ENCODE measurements at regions not wholly inside any gene's neighbourhood (a gene's known extent, or its start where the extent isn't known, plus 50 kb on each side); places are given as distances from the start of the nearest gene placed in this dataset.

- Mint-ChIP-seq H3K9me3 (peaks cover 43% of the 10 kb centered on the region), H3K36me3 (ENCODE audit: low read depth) (peaks cover 11% of the 10 kb centered on the region), H3K4me3 (no peak overlapping the region), H3K27ac (no peak overlapping the region), H3K4me1 (peaks cover 5% of the 10 kb centered on the region), H3K27me3 (peaks cover 90% of the 10 kb centered on the region)
- no peak for DNase-seq
- intact Hi-C loops (cut with micrococcal nuclease), result loop anchor here (5.0 to 10.0 kb wide), 2 partner anchors 41 to 1097 kb away; no protein-coding TSS in a partner anchor
Observed at GRCh38 chr6:28771401-28772267, 152.2 kb downstream of the TRIM27 start.

- peaks cover 88% of the 10 kb centered on the region for H3K27me3 Mint-ChIP-seq
- peak overlapping the region; percentile 81 for H3K27ac Mint-ChIP-seq
- H3K4me3 Mint-ChIP-seq, result peak overlapping the region; percentile 28
- H3K9me3 Mint-ChIP-seq, result peaks cover 36% of the 10 kb centered on the region
- no peak for DNase-seq
- intact Hi-C loops (cut with micrococcal nuclease), result loop anchor here (5.0 to 10.0 kb wide), 2 partner anchors 40 to 1098 kb away; no protein-coding TSS in a partner anchor
- H3K4me1 Mint-ChIP-seq, result peaks cover 5% of the 10 kb centered on the region
- peaks cover 11% of the 10 kb centered on the region for H3K36me3 Mint-ChIP-seq (ENCODE audit: low read depth)
Observed at GRCh38 chr6:28772480-28773381, 151.1 kb downstream of the TRIM27 start.

- Mint-ChIP-seq H3K9me3 (peaks cover 40% of the 10 kb centered on the region), H3K4me1 (peaks cover 5% of the 10 kb centered on the region), H3K36me3 (ENCODE audit: low read depth) (peaks cover 11% of the 10 kb centered on the region), H3K27me3 (peaks cover 88% of the 10 kb centered on the region), H3K4me3 (no peak overlapping the region), H3K27ac (peak overlapping the region; percentile 56)
- DNase-seq, result no peak
- intact Hi-C loops (cut with micrococcal nuclease), result loop anchor here (2.0 to 10.0 kb wide), 3 partner anchors 38 to 1484 kb away; no protein-coding TSS in a partner anchor
Observed at GRCh38 chr6:28774292-28775051, 149.3 kb downstream of the TRIM27 start.

GRCh38 chr6:28775052-28775376 lies 148.8 kb downstream of the TRIM27 start:
- H3K4me1 Mint-ChIP-seq, result peaks cover 5% of the 10 kb centered on the region
- DNase-seq, result no peak
- H3K27me3 Mint-ChIP-seq, result peaks cover 88% of the 10 kb centered on the region
- H3K9me3 Mint-ChIP-seq, result peaks cover 39% of the 10 kb centered on the region
- no peak overlapping the region for H3K4me3 Mint-ChIP-seq
- peaks cover 11% of the 10 kb centered on the region for H3K36me3 Mint-ChIP-seq (ENCODE audit: low read depth)
- intact Hi-C loops (cut with micrococcal nuclease), result loop anchor here (2.0 to 10.0 kb wide), 2 partner anchors 1100 to 1484 kb away; no protein-coding TSS in a partner anchor
- peak overlapping the region; percentile 72 for H3K27ac Mint-ChIP-seq

GRCh38 chr6:28775405-28776129 lies 148.2 kb downstream of the TRIM27 start:
- Mint-ChIP-seq H3K4me1 (peaks cover 5% of the 10 kb centered on the region), H3K27ac (peak overlapping the region; percentile 72)
- intact Hi-C loops (cut with micrococcal nuclease), result loop anchor here (2.0 to 10.0 kb wide), 2 partner anchors 1101 to 1485 kb away; no protein-coding TSS in a partner anchor

GRCh38 chr6:28776269-28777146 lies 147.3 kb downstream of the TRIM27 start:
- DNase-seq, result no peak
- Mint-ChIP-seq H3K4me3 (no peak overlapping the region), H3K27ac (peak overlapping the region; percentile 29), H3K4me1 (peaks cover 5% of the 10 kb centered on the region), H3K36me3 (ENCODE audit: low read depth) (peaks cover 11% of the 10 kb centered on the region), H3K27me3 (peaks cover 90% of the 10 kb centered on the region), H3K9me3 (peaks cover 37% of the 10 kb centered on the region)
- intact Hi-C loops (cut with micrococcal nuclease), result loop anchor here (10.0 kb wide), 1 partner anchor 1102 kb away; no protein-coding TSS in a partner anchor

More at GRCh38 chr6:28775405-28776129, 148.2 kb downstream of the TRIM27 start:
- no peak overlapping the region for H3K4me3 Mint-ChIP-seq
- no peak for DNase-seq
- peaks cover 37% of the 10 kb centered on the region for H3K9me3 Mint-ChIP-seq
- H3K27me3 Mint-ChIP-seq, result peaks cover 92% of the 10 kb centered on the region
- peaks cover 11% of the 10 kb centered on the region for H3K36me3 Mint-ChIP-seq (ENCODE audit: low read depth)

GRCh38 chr6:28777147-28777461 lies 146.7 kb downstream of the TRIM27 start:
- H3K4me1 Mint-ChIP-seq, result peaks cover 7% of the 10 kb centered on the region
- DNase-seq, result no peak
- H3K27me3 Mint-ChIP-seq, result peaks cover 87% of the 10 kb centered on the region
- H3K27ac Mint-ChIP-seq, result no peak overlapping the region
- peaks cover 12% of the 10 kb centered on the region for H3K36me3 Mint-ChIP-seq (ENCODE audit: low read depth)
- peaks cover 40% of the 10 kb centered on the region for H3K9me3 Mint-ChIP-seq
- H3K4me3 Mint-ChIP-seq, result no peak overlapping the region
- intact Hi-C loops (cut with micrococcal nuclease), result loop anchor here (10.0 kb wide), 1 partner anchor 1102 kb away; no protein-coding TSS in a partner anchor

- no peak overlapping the region for H3K4me3 Mint-ChIP-seq
- intact Hi-C loops (cut with micrococcal nuclease), result loop anchor here (10.0 kb wide), 1 partner anchor 87 kb away; no protein-coding TSS in a partner anchor
- no peak overlapping the region for H3K27ac Mint-ChIP-seq
- DNase-seq, result no peak
- H3K36me3 Mint-ChIP-seq (ENCODE audit: low read depth), result peaks cover 10% of the 10 kb centered on the region
- H3K4me1 Mint-ChIP-seq, result peaks cover 5% of the 10 kb centered on the region
- H3K9me3 Mint-ChIP-seq, result peaks cover 46% of the 10 kb centered on the region
- H3K27me3 Mint-ChIP-seq, result peaks cover 77% of the 10 kb centered on the region
Observed at GRCh38 chr6:28782113-28782673, 141.6 kb downstream of the TRIM27 start.

- no peak for DNase-seq
- Mint-ChIP-seq H3K9me3 (peaks cover 42% of the 10 kb centered on the region), H3K4me1 (peaks cover 13% of the 10 kb centered on the region), H3K36me3 (ENCODE audit: low read depth) (peaks cover 11% of the 10 kb centered on the region), H3K27ac (no peak overlapping the region), H3K27me3 (peaks cover 77% of the 10 kb centered on the region), H3K4me3 (no peak overlapping the region)
- intact Hi-C loops (cut with micrococcal nuclease), result loop anchor here (10.0 kb wide), 1 partner anchor 91 kb away; no protein-coding TSS in a partner anchor
Observed at GRCh38 chr6:28785962-28786679, 137.7 kb downstream of the TRIM27 start.

- Mint-ChIP-seq H3K27ac (peak overlapping the region; percentile 71), H3K4me1 (peaks cover 13% of the 10 kb centered on the region), H3K27me3 (peaks cover 83% of the 10 kb centered on the region), H3K9me3 (peaks cover 23% of the 10 kb centered on the region), H3K4me3 (peak overlapping the region; percentile 81), H3K36me3 (ENCODE audit: low read depth) (peaks cover 5% of the 10 kb centered on the region)
- DNase-seq, result peak; percentile 66
- intact Hi-C loops (cut with micrococcal nuclease), result loop anchor here (10.0 kb wide), 1 partner anchor 95 kb away; no protein-coding TSS in a partner anchor
Observed at GRCh38 chr6:28789553-28790083, 134.2 kb downstream of the TRIM27 start.

GRCh38 chr6:28791002-28791383 lies 132.8 kb downstream of the TRIM27 start:
- Mint-ChIP-seq H3K27me3 (peaks cover 85% of the 10 kb centered on the region), H3K27ac (no peak overlapping the region), H3K36me3 (ENCODE audit: low read depth) (peaks cover 4% of the 10 kb centered on the region), H3K4me3 (no peak overlapping the region), H3K4me1 (peaks cover 20% of the 10 kb centered on the region), H3K9me3 (peaks cover 22% of the 10 kb centered on the region)
- intact Hi-C loops (cut with micrococcal nuclease), result no loop called here
- no peak for DNase-seq

Data from activated CD4-positive, alpha-beta T cell treated with anti-CD3 and anti-CD28 coated beads, Interleukin-2, amount 10 ng/mL, durations not matched to agents 24 days and 14 days (primary cell).